A673 (cell line): ENCODE measurements at regions not wholly inside any gene's neighbourhood (a gene's known extent, or its start where the extent isn't known, plus 50 kb on each side); places are given as distances from the start of the nearest gene placed in this dataset.

Source experiments
- BruUV-seq: library from RNA; stranded (reverse); fragments of 400-500 nt; replicated peaks from 2 replicates; lab custom pipeline; 2021; lab: Mats Ljungman, UMichigan
- CTCF ChIA-PET: fragments of 300-600 bp; sonication (Branson Sonifier 250); formaldehyde crosslinking; loops from one replicate; lab custom pipeline; 2022; ENCODE audit warnings: antibody characterized with exemption; lab: Charles Lee
- POLR2A ChIA-PET: fragments of 300-600 bp; sonication (Branson Sonifier 250); formaldehyde crosslinking; loops from one replicate; lab custom pipeline; 2022; ENCODE audit warnings: antibody characterized with exemption; ENCODE audit not compliant: low non-redundant PET; lab: Charles Lee
- DNase-seq: peaks from one replicate; pipeline ENCODE4 v3.0.0-alpha.2; 2015; ENCODE audit warnings: low spot score
- H3K27ac ChIP-seq: fragments of 200-600 bp; sonication (generic); 2 replicates; pipeline ENCODE4 v1.5.1; 2016; ENCODE audit warnings: mixed run types, low read depth, mild to moderate bottlenecking, mixed read lengths, antibody characterized with exemption, low read length; ENCODE audit not compliant: poor library complexity, severe bottlenecking
- H3K27me3 ChIP-seq: fragments of 200-600 bp; sonication (generic); replicated peaks from 2 replicates; pipeline ENCODE4 v1.6.1; 2017; ENCODE audit warnings: mixed run types, low read depth, mild to moderate bottlenecking, mixed read lengths, antibody characterized with exemption, low read length; ENCODE audit not compliant: insufficient read depth, poor library complexity
- H3K36me3 ChIP-seq: fragments of 200-600 bp; sonication (generic); 2 replicates; pipeline ENCODE4 v1.6.1; 2016; ENCODE audit warnings: mixed run types, mild to moderate bottlenecking, mixed read lengths, antibody characterized with exemption, low read length; ENCODE audit not compliant: insufficient read depth, poor library complexity, severe bottlenecking
- H3K4me1 ChIP-seq: fragments of 200-600 bp; sonication (generic); 2 replicates; pipeline ENCODE4 v1.6.1; 2017; ENCODE audit warnings: mixed run types, mild to moderate bottlenecking, mixed read lengths, antibody characterized with exemption, low read length; ENCODE audit not compliant: insufficient read depth, poor library complexity, severe bottlenecking
- H3K4me3 ChIP-seq: fragments of 200-600 bp; sonication (generic); 2 replicates; pipeline ENCODE4 v1.5.1; 2016; ENCODE audit warnings: low read depth, mixed run types, mild to moderate bottlenecking, mixed read lengths, low read length; ENCODE audit not compliant: poor library complexity, severe bottlenecking
- H3K9me3 ChIP-seq: fragments of 200-600 bp; sonication (generic); 2 replicates; pipeline ENCODE4 v1.6.1; 2016; ENCODE audit warnings: mixed run types, low read depth, mild to moderate bottlenecking, mixed read lengths, antibody characterized with exemption, low read length; ENCODE audit not compliant: poor library complexity, severe bottlenecking
- CTCF ChIP-seq: fragments of 300-800, 200-600 bp; sonication (generic); conservative IDR thresholded peaks from 2 replicates; pipeline ENCODE4 v1.5.1; 2017; ENCODE audit warnings: low read depth, mild to moderate bottlenecking, antibody characterized with exemption, low read length, moderate library complexity, mixed read lengths
- EZH2 ChIP-seq: fragments of 200-600 bp; sonication (generic); IDR thresholded peaks from 2 replicates; pipeline ENCODE4 v1.6.1; 2017; ENCODE audit warnings: borderline replicate concordance, low read depth, mild to moderate bottlenecking, mixed read lengths, antibody characterized with exemption, low read length; ENCODE audit not compliant: poor library complexity, severe bottlenecking
- intact Hi-C: fragments of 100-400 bp; cut with micrococcal nuclease; formaldehyde crosslinking; loops from one replicate; pipeline ENCODE4 v1.10.0; 2022; ENCODE audit not compliant: unreplicated experiment

- TF ChIP-seq CTCF (no peak), EZH2 (no peak)
- no peaks in the 10 kb centered on the region for H3K9me3 ChIP-seq
- H3K4me3 ChIP-seq, result no peak overlapping the region
- ChIA-PET CTCF (no interaction called here), POLR2A (no interaction called here)
- H3K36me3 ChIP-seq, result no peaks in the 10 kb centered on the region
- BruUV-seq, result no TSS peak
- intact Hi-C loops, result no loop called here
- H3K27ac ChIP-seq, result no peak overlapping the region
- DNase-seq, result no peak
- H3K4me1 ChIP-seq, result no peaks in the 10 kb centered on the region
- no peaks in the 10 kb centered on the region for H3K27me3 ChIP-seq
Observed at GRCh38 chr16:64784635-64785034, 337.2 kb downstream of the CDH11 start.

- ChIA-PET CTCF (no interaction called here), POLR2A (no interaction called here)
- no peak for DNase-seq
- TF ChIP-seq CTCF (no peak), EZH2 (no peak)
- no peak overlapping the region for H3K4me3 ChIP-seq
- no peaks in the 10 kb centered on the region for H3K27me3 ChIP-seq
- H3K9me3 ChIP-seq, result no peaks in the 10 kb centered on the region
- H3K27ac ChIP-seq, result no peak overlapping the region
- H3K4me1 ChIP-seq, result no peaks in the 10 kb centered on the region
- no TSS peak for BruUV-seq
- H3K36me3 ChIP-seq, result no peaks in the 10 kb centered on the region
- intact Hi-C loops, result no loop called here
Observed at GRCh38 chr16:64782484-64782883, 339.4 kb downstream of the CDH11 start.

- Histone ChIP-seq H3K4me3 (no peak overlapping the region), H3K36me3 (no peaks in the 10 kb centered on the region), H3K27me3 (no peaks in the 10 kb centered on the region), H3K27ac (no peak overlapping the region), H3K4me1 (no peaks in the 10 kb centered on the region), H3K9me3 (no peaks in the 10 kb centered on the region)
- no peak for TF ChIP-seq EZH2
- POLR2A ChIA-PET, result no interaction called here
- intact Hi-C loops, result no loop called here
- DNase-seq, result no peak
- BruUV-seq, result no TSS peak
- CTCF ChIA-PET, result no interaction called here
Observed at GRCh38 chr16:64780445-64780844, 341.4 kb downstream of the CDH11 start.

- intact Hi-C loops, result no loop called here
- Histone ChIP-seq H3K36me3 (no peaks in the 10 kb centered on the region), H3K4me3 (no peak overlapping the region), H3K27me3 (no peaks in the 10 kb centered on the region), H3K4me1 (peaks cover 3% of the 10 kb centered on the region), H3K9me3 (no peaks in the 10 kb centered on the region), H3K27ac (no peak overlapping the region)
- BruUV-seq, result no TSS peak
- ChIA-PET CTCF (no interaction called here), POLR2A (no interaction called here)
- TF ChIP-seq CTCF (no peak), EZH2 (no peak)
- DNase-seq, result no peak
Observed at GRCh38 chr16:64778777-64779176, 343.1 kb downstream of the CDH11 start.
